ENCODE measurements at regions not wholly inside any gene's neighbourhood (a gene's known extent, or its start where the extent isn't known, plus 50 kb on each side); places are given as distances from the start of the nearest gene placed in this dataset.

DNA sequence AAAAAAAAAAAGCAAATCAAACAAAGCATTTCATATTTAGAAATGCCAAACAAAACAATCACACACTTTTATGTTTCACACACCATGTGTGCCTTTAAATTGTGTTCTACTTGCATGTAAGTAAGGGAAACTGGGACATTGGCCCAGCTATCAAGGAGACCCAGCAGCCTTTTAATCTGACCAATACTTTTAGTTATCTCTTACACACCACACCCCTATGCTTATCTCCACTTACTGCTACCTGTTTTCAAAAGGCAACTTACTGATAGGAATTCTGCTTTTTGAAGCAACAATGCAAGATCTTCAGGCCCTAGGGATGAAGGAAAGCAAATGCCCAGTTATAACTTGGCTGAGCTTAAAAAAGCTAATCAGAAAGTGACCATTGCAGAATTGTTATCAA lies 1244.8 kb upstream of the SORCS1 start:
- no peak for ATAC-seq

DNA sequence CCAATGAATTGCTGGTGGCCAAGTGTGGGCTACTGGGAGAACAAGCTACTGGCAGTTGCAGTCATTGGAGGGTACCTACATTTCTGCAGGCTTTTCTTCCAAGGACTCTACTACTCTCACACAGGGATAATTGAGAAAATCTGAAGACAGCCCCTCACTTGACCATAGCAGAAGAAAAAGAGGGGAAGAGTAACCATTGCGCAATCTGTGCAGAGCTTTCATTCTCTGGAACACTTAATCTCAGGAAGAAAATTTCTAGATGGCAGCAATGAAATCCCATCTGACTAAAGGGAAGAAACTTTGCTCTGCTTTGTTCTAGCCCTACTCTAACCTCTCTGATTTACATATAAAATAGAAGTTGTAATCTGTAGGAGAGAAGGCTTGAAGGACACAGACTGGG lies 1239.6 kb upstream of the SORCS1 start:
- no peak for ATAC-seq

DNA sequence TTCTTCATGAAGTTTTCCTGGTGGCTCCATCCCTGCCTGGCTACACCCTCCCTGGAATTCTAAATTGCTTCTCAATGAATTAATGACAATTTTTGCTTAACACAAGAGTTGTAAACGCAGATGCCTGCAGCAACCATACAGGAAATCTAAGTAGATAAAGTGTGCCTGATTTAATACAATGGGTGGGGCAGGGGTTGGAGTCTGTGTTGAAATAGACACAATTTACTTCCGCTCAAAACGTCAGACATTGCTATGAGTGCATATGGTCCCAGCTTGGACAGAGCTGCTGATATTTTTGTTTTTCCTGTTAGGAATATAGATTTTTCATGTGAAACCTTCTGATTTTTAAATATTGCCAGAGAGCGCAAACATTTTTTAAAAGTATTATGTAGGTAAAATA lies 1235.0 kb upstream of the SORCS1 start:
- ATAC-seq: no peak

DNA sequence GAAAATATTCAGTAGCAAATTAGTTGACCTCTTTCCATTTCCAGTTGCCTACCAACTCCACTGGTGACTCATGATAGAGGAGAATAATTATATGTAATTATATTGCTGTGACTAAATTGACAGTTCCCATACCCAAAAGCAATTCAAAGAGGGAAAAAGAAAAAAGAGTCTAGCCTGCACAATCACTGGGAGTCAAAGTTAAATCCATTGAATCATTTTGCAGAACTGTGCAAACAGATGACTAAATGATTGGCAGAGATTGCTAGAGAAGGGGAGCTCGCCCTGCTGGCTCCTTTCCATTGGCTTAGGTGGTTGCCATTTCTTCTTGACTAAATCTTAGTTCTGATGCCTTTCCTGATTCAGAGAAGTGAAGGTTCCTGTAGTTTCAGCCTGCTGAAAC lies 1228.6 kb upstream of the SORCS1 start:
- no peak for ATAC-seq

DNA sequence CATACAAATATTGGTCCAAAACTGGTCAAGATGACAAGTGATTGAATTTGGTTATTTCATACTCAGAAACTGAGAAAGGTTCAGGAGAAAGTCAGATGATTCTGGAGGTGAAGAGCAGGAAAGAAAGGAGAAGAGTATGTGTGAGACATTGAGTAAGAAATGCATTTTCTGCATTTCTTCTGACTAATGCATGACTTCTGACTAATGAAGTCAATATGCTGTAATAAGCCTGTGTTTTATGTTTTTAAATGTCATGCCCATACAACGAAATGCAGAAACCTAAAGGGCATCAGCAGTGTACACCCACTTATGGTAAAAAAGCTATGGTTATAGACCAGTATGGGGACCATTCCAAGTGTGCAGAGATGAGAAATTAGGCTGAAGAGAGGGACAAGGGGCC lies 1227.8 kb upstream of the SORCS1 start:
- ATAC-seq: no peak

DNA sequence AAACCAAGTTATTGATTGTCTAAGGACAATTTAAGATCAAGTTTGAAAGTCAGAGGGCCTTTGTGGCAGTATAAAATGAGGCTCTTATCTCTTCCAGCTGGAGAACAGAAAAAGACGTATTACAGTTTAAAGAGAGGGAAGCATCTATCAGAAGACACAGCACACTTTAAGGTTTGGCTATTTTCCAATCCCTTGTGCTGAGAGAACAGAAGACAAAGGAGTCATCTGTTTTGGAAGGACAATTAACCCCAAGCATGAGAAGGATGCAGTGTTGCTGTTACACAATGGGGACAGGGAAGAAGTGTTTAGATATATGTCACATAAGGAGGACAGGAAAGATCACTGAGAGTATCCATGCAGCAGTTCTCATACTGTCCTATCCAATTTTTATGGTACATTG lies 1224.2 kb upstream of the SORCS1 start:
- ATAC-seq: no peak

DNA sequence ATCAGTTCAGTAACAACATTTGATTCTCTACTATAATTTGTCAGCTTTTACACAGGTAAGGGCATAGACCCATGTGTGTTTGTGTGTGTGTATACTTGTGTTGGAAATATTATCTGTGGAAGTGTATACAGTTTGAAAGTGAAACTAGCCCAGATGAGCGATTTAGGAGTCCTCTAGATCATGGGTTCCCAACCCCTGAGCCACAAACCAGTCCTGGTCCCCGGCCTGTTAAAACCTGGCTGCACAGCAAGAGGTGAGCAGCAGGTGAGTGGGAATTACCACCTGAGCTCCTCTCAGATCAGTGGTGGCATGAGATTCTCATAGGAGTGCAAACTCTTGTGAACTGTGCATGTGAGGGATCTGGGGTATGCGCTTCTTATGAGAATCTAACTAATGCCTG lies 1221.5 kb upstream of the SORCS1 start:
- ATAC-seq: no peak

DNA sequence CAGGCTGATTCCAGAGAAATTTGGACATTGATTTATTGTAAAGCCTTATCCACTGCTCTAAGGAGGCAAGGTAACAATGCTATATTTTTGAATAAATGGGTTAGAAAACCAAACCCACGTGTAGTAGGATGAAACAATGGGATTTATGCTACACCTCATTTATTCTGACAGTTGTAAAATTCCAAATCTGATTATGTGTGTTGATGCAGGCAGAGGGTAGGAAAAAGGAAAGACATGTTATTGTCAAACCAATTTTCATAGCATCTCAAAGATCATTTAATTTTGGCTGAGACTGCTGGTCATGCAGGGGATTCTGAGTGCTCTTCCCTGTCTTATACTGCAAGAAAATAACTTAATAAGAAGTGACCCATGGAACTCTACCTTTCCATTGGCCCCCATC lies 1219.9 kb upstream of the SORCS1 start:
- ATAC-seq: no peak

DNA sequence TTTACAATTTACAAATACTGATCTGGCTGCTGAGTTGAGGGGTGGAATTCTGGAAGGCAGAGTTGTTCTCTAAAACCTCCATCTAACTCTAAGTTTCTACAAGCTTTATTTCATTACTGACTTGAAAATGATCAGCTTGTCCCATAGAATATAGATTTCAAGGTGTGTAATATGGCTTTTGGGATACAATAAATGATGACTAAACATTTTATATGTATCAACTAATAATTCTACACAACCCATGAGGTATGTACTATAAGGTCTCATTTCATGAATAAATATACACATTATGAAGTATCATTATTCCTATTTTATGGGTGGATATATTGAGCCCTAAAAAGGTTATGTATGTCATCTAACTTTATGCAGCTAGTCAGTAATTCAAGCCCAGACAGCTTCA lies 1214.3 kb upstream of the SORCS1 start:
- no peak for ATAC-seq

DNA sequence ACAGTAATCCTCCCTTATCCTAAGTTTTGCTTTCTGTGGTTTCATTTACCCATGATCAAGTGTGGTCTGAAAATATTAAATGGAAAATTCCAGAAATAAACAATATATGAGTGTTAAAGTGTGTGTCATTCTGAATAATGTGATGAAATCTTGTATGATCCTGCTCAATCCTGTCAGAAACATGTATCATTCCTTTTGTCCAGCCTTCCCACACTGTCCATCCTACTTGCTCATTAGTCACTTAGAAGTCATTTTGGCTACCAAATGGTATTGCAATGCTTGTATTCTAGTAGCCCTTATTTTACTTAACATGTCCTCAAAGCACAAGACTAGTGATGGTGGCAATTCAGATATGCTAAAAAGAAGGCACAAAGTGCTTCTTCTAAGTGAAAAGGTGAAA lies 1211.2 kb upstream of the SORCS1 start:
- ATAC-seq: no peak

DNA sequence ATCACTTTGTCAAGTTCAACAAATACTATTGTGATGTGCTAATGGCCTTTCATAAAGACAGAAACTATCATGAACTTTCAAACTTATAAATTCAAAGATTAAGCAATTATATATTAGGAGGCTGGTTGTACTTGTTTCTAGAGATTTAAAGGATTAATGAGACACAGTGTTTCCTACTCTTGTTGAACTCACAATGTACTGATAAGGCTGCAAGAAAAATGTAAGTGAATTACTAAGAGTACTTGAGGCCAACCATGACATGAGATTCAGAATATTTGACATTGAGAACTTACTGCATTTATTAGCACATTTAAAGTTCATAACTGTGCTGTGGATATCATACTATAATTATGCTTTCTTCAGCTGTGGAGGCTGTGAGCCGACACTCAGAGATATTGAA lies 1210.5 kb upstream of the SORCS1 start:
- ATAC-seq: no peak

DNA sequence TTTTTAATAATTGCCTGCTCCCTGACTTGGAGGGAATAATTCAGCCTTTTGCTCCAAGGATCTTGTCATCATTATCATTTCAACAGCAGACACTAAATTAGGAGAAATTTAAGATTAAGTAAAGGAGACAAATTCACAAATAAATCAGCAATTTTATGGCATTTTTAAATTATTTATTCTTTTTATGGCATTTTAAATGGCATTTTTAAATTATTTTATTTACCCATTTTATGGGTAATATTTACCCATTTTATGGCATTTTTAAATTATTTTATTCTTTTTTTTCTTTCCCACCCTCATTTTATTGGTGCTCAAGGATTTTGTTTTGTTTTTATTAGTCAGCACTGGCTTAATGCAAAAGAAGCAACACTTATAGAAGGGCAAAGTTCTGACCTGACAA lies 1201.0 kb upstream of the SORCS1 start:
- no peak for ATAC-seq

DNA sequence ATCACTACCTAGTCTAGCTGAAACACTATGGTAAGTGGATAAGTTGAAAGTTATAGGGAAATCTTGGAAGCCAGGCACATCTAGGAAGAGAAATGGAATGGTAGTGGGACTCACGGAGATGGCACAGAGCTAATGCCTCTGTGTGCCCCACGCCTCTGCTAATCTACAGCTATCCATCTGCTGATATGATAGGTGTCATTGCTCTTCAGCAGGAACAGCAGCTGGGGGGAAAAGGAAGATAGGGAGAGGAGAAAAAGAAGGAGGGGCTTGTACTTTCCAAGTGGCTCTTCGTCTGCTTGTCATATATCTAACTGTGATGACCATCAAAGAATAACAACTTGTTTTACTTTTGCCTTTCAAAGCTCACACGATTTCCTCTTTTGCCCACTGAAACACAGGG lies 1199.1 kb upstream of the SORCS1 start:
- ATAC-seq: no peak

DNA sequence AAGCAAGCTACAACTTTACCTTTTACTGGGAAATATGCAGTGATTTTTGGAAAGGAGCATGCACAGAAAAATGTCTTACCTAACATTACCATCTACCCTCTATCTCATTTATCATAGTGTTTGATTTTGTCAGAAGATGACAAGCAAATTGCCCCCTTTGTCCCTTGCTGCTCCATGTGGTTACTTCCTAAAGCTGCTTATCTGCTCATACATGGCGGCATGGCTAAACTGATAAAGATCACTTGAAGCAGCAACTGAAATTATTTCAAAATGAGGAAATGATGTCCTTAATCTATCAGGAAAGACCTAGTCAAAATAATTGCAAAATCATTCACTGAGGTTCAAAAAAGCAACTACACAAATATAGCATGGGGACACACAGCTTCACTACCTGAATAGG lies 1198.5 kb upstream of the SORCS1 start:
- ATAC-seq: no peak

DNA sequence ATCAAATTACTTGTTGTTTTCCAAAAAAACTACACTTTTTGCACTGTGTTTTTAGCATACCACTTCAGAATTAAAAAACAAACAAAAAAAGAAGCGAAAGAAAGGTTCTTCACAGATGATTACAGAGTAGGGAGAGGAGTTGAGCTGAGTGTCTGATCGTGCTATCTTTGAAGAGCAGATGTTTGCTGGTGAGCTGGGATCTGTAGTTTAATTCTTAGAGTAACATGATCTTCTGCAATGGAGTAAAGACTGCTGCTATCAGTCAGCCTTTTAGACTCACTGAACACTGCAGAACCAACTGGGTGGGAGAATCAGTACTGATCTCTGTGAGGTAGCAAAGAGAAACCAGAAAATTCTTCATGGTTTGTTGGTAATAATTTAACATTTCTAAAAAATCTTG lies 1197.8 kb upstream of the SORCS1 start:
- no peak for ATAC-seq

DNA sequence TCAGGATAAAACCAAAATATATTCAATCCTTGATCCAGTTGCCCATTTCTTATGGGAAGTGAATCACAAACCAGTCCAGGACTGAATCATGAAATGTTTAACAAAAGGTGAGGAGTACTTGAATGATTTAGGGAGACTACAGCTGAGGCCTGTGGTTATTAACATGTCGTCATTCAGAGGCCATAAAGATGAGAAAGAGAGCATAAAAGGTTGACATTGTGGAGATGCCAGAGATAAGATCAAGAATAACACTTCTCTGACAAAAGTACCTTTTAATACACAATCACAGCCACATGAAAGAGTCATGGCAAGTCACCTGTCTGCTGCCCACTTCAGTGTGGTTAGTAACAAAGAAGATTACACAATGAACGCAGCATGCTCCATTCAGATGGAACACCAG lies 1195.7 kb upstream of the SORCS1 start:
- ATAC-seq: no peak

DNA sequence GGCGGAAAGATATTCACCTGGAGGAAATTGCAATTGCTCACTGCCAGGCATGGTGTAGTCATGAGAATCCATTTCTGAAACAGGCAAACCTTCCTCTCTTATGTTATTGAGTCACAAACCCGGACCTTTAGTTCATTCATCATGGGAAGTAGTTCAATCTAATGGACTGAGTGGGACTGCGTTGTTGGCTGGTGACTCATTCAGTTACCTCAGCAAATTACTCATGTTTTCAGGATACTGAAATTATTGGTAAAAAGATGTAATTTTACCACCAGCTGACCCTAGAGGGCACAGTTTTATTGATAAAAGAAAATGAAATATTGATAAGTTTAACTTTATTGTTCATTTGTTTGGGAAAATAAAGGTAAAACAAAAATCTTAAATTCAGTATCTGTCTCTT lies 1194.4 kb upstream of the SORCS1 start:
- no peak for ATAC-seq

DNA sequence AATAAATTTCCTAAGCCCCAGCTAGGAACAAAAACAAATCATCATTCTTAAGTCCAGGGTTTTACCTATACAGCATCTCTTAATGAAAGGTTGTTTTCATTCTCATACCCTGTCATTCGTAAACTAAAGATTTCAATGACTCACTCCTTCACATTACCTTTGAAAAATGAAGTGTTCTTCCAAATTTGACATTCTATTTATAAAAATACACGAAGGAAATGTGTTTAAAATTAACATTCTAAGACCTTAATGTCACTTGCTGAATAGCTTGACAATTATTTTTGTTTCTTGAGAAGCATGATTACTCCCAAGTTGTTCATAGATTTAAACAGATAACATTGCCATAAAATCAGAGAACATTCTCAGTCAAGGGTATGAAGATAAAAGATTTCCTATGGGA lies 1188.3 kb upstream of the SORCS1 start:
- no peak for ATAC-seq

DNA sequence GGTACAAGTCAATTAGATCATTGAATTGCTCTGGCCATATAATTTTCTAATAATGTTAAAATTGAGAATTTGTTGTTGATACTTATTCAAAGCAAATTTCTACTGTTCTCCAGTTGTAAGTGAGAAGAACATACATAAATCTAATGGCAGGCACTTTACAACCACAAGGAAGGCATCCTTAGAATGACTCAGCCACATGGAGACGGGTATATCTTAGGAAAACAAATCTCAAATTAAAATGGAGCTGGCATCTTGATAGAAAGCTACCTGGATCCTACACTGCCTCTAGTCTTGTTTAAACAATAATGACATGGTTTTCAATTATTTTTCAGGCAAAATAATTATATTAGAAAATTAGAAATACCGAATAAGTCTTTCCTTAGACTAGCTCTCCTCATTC lies 1183.7 kb upstream of the SORCS1 start:
- no peak for ATAC-seq

DNA sequence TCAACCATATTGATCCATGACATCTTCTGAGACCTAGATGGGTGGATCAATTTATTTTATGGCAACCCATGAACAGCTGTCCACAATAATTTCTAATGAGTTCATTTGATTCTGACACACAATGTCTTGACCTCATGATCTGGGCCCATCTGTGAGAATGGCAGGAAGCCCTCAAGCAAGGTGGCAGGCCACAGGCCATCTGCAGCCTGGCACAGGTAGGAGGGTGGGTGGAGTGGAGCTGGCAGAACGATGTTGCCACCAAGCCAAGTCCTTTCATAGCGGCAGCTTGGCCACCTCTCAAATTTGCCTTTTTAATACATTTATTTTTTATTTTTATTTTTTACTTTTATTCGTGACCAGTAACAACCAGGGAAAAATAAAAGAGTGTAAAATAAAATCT lies 1181.6 kb upstream of the SORCS1 start:
- ATAC-seq: no peak

DNA sequence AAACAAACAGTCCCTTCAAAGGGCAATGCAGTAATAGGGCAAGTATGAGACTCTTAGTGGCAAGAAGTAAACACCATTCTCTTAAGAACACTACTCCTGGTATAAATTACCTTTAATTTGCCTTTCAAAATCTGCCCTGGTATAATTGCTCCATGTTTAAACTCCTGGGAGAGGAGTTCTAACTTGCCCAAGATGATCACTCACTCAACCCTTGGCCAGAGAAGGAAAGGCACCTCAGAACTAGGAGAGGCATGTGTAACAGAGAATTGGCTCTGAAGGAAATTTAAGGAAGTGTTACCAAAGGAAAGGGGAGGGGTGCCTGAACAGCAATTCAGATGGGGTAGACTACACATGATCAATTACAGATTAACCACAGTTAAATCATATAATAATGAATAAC lies 1173.6 kb upstream of the SORCS1 start:
- ATAC-seq: no peak

DNA sequence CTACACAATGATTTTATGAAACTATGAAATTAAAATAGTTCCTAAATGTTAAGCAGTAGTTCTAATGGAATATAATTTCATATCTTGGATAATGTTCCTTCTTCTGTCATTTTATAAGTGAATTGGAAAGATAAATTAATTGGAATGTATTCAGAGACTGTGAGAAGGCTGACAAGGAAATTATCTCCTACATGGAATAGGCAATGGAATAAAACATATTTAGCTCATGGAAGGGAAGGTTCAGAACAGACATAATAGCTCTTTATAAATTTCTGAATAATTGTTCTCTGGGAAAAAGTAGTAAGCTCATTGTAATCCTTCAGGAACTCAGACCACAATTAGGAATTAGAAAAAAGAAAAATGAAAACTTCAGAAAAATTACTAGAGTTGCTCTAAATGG lies 1172.3 kb upstream of the SORCS1 start:
- ATAC-seq: no peak

DNA sequence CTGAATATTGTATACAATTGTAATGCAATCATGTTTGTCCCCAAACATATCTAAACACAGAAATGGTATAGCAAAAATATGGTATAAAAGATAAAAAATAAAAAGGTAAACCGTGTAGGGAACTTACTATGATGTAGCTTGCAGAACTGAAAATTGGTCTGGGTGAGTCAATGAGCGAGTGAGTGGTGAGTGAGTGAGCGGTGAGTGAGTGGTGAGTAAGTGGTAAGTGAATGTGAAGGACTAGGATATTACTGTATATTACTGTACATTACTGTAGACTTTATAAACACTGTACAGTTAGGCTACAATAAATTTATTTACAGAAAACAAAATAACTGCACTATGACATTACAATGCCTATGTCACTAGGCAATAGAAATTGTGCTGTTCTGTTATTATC lies 1163.2 kb upstream of the SORCS1 start:
- no peak for ATAC-seq

DNA sequence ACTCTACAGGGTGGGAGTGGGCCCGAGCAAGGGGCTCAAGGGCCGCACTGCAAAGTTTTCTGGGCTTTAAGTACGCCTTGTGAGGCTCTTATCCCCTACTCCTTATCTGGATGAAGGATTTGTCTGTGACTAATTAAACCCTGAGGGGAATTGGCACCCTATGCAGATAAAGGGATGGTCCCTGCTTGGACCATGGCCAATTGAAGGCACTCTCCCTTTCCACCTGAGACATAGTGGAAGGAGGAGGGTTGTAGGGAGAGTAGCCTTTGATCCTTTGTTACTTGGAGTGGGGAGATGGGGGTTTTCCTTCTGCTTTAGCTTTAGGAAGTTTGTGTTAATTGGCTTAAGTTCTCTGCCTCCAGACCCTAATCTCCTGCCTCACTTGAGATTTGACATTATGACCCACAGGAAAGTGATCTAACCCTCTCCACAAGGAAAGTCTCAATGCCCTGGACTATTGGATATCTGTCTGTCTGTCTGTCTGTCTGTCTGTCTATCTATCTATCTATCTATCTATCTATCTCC lies 1158.8 kb upstream of the SORCS1 start:
- ATAC-seq: no peak

DNA sequence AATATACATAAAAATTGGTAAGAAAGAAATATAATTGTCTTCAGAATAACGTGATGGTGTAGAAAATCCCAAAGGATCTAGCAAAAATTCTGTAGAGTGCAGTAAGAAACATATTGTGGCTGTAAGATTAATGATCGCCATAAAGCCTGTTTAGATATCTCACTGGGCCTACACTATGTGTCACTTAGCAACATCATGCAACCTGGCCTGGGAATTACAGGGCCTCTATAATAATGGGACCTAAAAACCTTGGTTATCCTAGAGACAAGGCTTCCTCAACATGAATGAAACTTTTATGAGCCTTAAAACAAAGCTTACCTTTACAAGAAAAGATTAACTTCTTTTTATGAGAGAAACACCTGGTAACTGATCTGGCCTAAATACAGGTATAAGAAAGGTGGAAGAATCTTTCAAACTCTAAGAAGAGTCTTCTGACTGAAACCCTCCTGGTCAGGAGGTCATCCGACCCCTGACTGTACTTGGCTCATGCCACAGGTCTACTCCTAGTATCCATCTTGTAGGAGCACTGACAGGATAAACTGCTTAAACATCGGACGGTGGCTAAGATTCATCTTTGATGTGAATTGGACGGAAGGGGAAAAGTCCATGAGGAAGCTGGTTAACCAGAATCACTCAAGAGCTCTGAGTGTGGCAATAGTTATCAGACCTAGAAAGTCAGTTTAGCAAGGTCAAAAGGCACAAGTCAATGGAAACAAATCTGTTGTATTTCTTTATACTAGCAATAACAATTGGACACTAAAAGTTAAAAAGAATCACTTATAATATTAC lies 1155.1 kb upstream of the SORCS1 start:
- no peak for ATAC-seq
